B cell (primary cell): ENCODE measurements at regions not wholly inside any gene's neighbourhood (a gene's known extent, or its start where the extent isn't known, plus 50 kb on each side); places are given as distances from the start of the nearest gene placed in this dataset.

ENCODE experiments used
- ATAC-seq: fragments of 200-7000 bp; cut with Tn5 transposase; one replicate; pipeline ENCODE4 v1.10.0; 2021; ENCODE audit warnings: low read depth, mild to moderate bottlenecking, moderate number of reproducible peaks, moderate library complexity
- CTCF ChIA-PET: fragments of 350-600 bp; sonication (Branson Sonifier 250); formaldehyde crosslinking; loops from one replicate; lab custom pipeline; 2021; ENCODE audit warnings: antibody characterized with exemption, inconsistent platforms; lab: Charles Lee
- POLR2A ChIA-PET: fragments of 350-600 bp; sonication (Branson Sonifier 250); formaldehyde crosslinking; loops from one replicate; lab custom pipeline; 2021; ENCODE audit warnings: antibody characterized with exemption; lab: Charles Lee
- DNase-seq: peaks from one replicate; pipeline ENCODE4 v3.0.0; 2013
- H2AFZ ChIP-seq: 2 replicates; pipeline ENCODE4 v1.6.1; 2012; ENCODE audit warnings: mild to moderate bottlenecking, low read depth, low read length; ENCODE audit not compliant: insufficient read depth, poor library complexity, severe bottlenecking
- H3K27ac ChIP-seq, 2 donors: 1 replicate in 1 of 2; 2 replicates in 1 of 2; pipeline ENCODE4 v1.5.1; 2012 to 2013; ENCODE audit warnings: low read length in 2 of 2, mild to moderate bottlenecking in 2 of 2, moderate library complexity in 1 of 2
- H3K27me3 ChIP-seq, 4 experiments: fragments of 200-600 bp in 1 of 4; sonication (generic) in 1 of 4; replicated peaks in 1 of 4; 1 replicate in 2 of 4; 2 replicates in 2 of 4; pipeline versions ENCODE4 v1.6.1 to v1.7.0; 2013 to 2016; ENCODE audit warnings: low read length in 3 of 4, mild to moderate bottlenecking in 2 of 4, mixed read lengths in 1 of 4, moderate library complexity in 1 of 4; ENCODE audit not compliant: insufficient read depth in 4 of 4, control insufficient read depth in 3 of 4; ENCODE audit errors: control extremely low read depth in 1 of 4
- H3K36me3 ChIP-seq, 2 experiments: replicated peaks in 1 of 2; 1 replicate in 1 of 2; 2 replicates in 1 of 2; pipeline versions ENCODE4 v1.6.1 to v1.7.1; 2013; ENCODE audit warnings: low read length in 1 of 2; ENCODE audit not compliant: insufficient read depth in 2 of 2, control insufficient read depth in 1 of 2; ENCODE audit errors: control extremely low read depth in 1 of 2, extremely low read depth in 1 of 2
- H3K4me1 ChIP-seq, 2 donors: fragments of 200-600 bp in 1 of 2; sonication (generic) in 1 of 2; 1 replicate in 1 of 2; 2 replicates in 1 of 2; pipeline versions ENCODE4 v1.5.1 to v1.6.1; 2013 to 2017; ENCODE audit warnings: low read length in 2 of 2; ENCODE audit not compliant: control insufficient read depth in 2 of 2, insufficient read depth in 2 of 2
- H3K4me2 ChIP-seq: replicated peaks from 2 replicates; pipeline ENCODE3; 2012; ENCODE audit warnings: mild to moderate bottlenecking, low read depth, low read length; ENCODE audit not compliant: poor library complexity, severe bottlenecking
- H3K4me3 ChIP-seq, 5 experiments: fragments of 200-600 bp in 1 of 5; sonication (generic) in 1 of 5; 1 replicate in 3 of 5; 2 replicates in 2 of 5; pipeline versions ENCODE4 v1.5.1 to v1.7.0; 2011 to 2016; ENCODE audit warnings: low read length in 4 of 5, mild to moderate bottlenecking in 4 of 5, low read depth in 2 of 5, control low read depth in 1 of 5, moderate library complexity in 1 of 5; ENCODE audit not compliant: insufficient read depth in 1 of 5; ENCODE audit errors: control extremely low read depth in 1 of 5, extremely low read depth in 1 of 5
- H3K79me2 ChIP-seq: fragments of 200-600 bp; sonication (generic); one replicate; pipeline ENCODE4 v1.6.0; 2016; ENCODE audit warnings: low read length; ENCODE audit not compliant: control insufficient read depth, insufficient read depth
- H3K9ac ChIP-seq: fragments of 200-600 bp; sonication (generic); 2 replicates; pipeline ENCODE4 v1.6.1; 2017; ENCODE audit warnings: mild to moderate bottlenecking, low read length, moderate library complexity
- H3K9me3 ChIP-seq, 3 donors: one replicate each; pipeline versions ENCODE4 v1.6.1 to v1.7.1; 2013; ENCODE audit warnings: low read length in 2 of 3; ENCODE audit not compliant: control insufficient read depth in 2 of 3, insufficient read depth in 1 of 3; ENCODE audit errors: control extremely low read depth in 1 of 3
- H4K20me1 ChIP-seq: 2 replicates; pipeline ENCODE4 v1.6.0; 2012; ENCODE audit warnings: mild to moderate bottlenecking, low read length; ENCODE audit not compliant: insufficient read depth, control insufficient read depth, poor library complexity, severe bottlenecking
- H3K27ac Mint-ChIP-seq: one replicate; pipeline ENCODE4 v1.8.0; 2021; ENCODE audit warnings: mixed read lengths
- H3K27me3 Mint-ChIP-seq: one replicate; pipeline ENCODE4 v1.8.0; 2021; ENCODE audit warnings: mixed read lengths
- H3K4me1 Mint-ChIP-seq: one replicate; pipeline ENCODE4 v1.8.0; 2021; ENCODE audit warnings: mixed read lengths
- H3K4me3 Mint-ChIP-seq: one replicate; pipeline ENCODE4 v1.8.0; 2021; ENCODE audit warnings: mixed read lengths
- H3K9me3 Mint-ChIP-seq: one replicate; pipeline ENCODE4 v1.8.0; 2022; ENCODE audit warnings: mixed read lengths; ENCODE audit not compliant: insufficient read depth
- CTCF ChIP-seq: fragments of 200-600 bp; IDR thresholded peaks from one replicate; pipeline ENCODE4 v1.8.0; 2022; ENCODE audit warnings: antibody characterized with exemption, mild to moderate bottlenecking
- EZH2 ChIP-seq: IDR thresholded peaks from 2 replicates; pipeline ENCODE4 v1.6.1; 2012; ENCODE audit warnings: borderline replicate concordance, low read depth, mild to moderate bottlenecking, moderate library complexity, low read length; ENCODE audit not compliant: insufficient read depth, poor library complexity, severe bottlenecking
- WGBS: methylation state at CpG from one replicate; pipeline ENCODE4 v1.1.5; 2013; ENCODE audit warnings: missing lambda C conversion rate; ENCODE audit not compliant: insufficient coverage; 5-methylcytosine and 5-hydroxymethylcytosine counted together
- intact Hi-C: fragments of 100-400 bp; cut with micrococcal nuclease; formaldehyde crosslinking; loops from one replicate; pipeline ENCODE4 v1.10.0; 2022

GRCh38 chr20:56926501-56926900 lies 297.4 kb downstream of the TFAP2C start:
- ChIA-PET CTCF (no interaction called here), POLR2A (no interaction called here)
- Histone ChIP-seq H3K27me3 (peaks cover 0 to 36% (median 14%) of the 10 kb centered on the region in 4 experiments), H3K4me3 (no peak overlapping the region), H3K9me3 (peaks cover 0 to 3% (median 0%) of the 10 kb centered on the region in 3 donors), H3K79me2 (no peaks in the 10 kb centered on the region), H4K20me1 (no peaks in the 10 kb centered on the region), H3K9ac (no peak overlapping the region), H3K27ac (no peak overlapping the region), H3K4me2 (no peak overlapping the region), H3K4me1 (no peaks in the 10 kb centered on the region), H2AFZ (no peak overlapping the region), H3K36me3 (no peaks in the 10 kb centered on the region)
- no peak for ATAC-seq
- no peak overlapping the region for H3K27ac Mint-ChIP-seq
- no peak for DNase-seq
- H3K4me1 Mint-ChIP-seq, result no peaks in the 10 kb centered on the region
- no peak for TF ChIP-seq EZH2
- no peak for TF ChIP-seq CTCF
- WGBS, result no CpG with 5 or more reads among the region's 2 CpGs
- intact Hi-C loops, result no loop called here
- H3K4me3 Mint-ChIP-seq, result no peak overlapping the region
- H3K27me3 Mint-ChIP-seq, result peaks cover 58% of the 10 kb centered on the region
- no peaks in the 10 kb centered on the region for H3K9me3 Mint-ChIP-seq

GRCh38 chr20:56927127-56927526 lies 298.0 kb downstream of the TFAP2C start:
- ATAC-seq, result no peak
- H3K36me3 ChIP-seq, result no peaks in the 10 kb centered on the region
- DNase-seq, result no peak
- Mint-ChIP-seq H3K4me1 (no peaks in the 10 kb centered on the region), H3K27ac (no peak overlapping the region), H3K9me3 (no peaks in the 10 kb centered on the region), H3K27me3 (peaks cover 56% of the 10 kb centered on the region), H3K4me3 (no peak overlapping the region)
- no peak overlapping the region for H3K9ac ChIP-seq
- no peak overlapping the region for H2AFZ ChIP-seq
- ChIA-PET POLR2A (no interaction called here), CTCF (no interaction called here)
- H3K79me2 ChIP-seq, result no peaks in the 10 kb centered on the region
- 33% methylated on average over 3 of the region's 8 CpGs for WGBS
- TF ChIP-seq EZH2 (no peak), CTCF (no peak)
- intact Hi-C loops, result no loop called here
- no peaks in the 10 kb centered on the region for H4K20me1 ChIP-seq
- H3K9me3 ChIP-seq, result peaks cover 0 to 3% (median 0%) of the 10 kb centered on the region in 3 donors
- no peaks in the 10 kb centered on the region for H3K4me1 ChIP-seq
- H3K27me3 ChIP-seq, result peaks cover 0 to 31% (median 13%) of the 10 kb centered on the region in 4 experiments
- no peak overlapping the region for H3K4me3 ChIP-seq
- H3K4me2 ChIP-seq, result no peak overlapping the region
- no peak overlapping the region for H3K27ac ChIP-seq
